Testis (tissue), 2 donors: ENCODE measurements at regions not wholly inside any gene's neighbourhood (a gene's known extent, or its start where the extent isn't known, plus 50 kb on each side); places are given as distances from the start of the nearest gene placed in this dataset.

Experiments used
- POLR2A ChIP-seq: fragments of 450-650 bp; IDR thresholded peaks from one replicate; pipeline ENCODE4 v1.6.1; 2017; ENCODE audit warnings: antibody characterized with exemption, mild to moderate bottlenecking, moderate library complexity
- TF ChIP-seq, protein P1 (sequence below), 3 experiments: fragments of 450-650 bp in 2 of 3; fragments of 200-600 bp in 1 of 3; sonication (generic) in 1 of 3; IDR thresholded peaks; one replicate each; pipeline ENCODE4 v1.5.1; 2016 to 2019; ENCODE audit warnings: antibody characterized with exemption in 3 of 3, mild to moderate bottlenecking in 2 of 3, moderate library complexity in 1 of 3

DNA sequence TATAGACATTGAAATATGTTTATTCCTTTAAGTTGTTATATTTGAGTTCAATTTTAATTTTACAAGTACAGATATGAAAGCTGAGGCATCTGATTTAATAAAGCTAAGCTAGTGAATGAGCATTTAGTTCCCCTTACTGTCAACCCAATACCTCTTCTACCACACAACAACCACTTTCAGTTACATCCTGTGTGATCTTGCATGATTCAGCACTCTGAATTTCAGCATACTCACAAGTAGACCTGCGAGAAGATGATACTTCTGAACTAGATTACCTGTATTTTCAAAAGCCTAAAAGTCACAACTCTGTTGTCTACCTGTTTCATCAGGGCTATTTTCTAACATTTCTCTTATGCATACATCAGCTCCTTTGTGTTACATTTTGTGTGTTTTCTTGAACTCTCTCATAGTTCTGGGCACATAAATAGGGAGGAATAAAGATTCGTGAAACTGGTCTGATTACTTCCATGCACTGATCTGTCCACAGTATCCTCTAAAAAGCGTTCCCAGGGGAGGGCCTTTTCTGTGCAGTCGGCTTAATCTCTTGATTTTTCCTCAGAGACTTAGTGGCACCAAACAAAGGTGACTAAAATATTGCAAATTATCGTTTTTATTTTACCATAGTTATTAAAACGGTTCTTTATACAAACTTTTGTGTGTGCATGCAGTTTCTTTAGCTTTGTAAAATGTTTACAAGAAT lies 2025.5 kb upstream of the NUDT12 start:
- TF ChIP-seq, protein P1, sequence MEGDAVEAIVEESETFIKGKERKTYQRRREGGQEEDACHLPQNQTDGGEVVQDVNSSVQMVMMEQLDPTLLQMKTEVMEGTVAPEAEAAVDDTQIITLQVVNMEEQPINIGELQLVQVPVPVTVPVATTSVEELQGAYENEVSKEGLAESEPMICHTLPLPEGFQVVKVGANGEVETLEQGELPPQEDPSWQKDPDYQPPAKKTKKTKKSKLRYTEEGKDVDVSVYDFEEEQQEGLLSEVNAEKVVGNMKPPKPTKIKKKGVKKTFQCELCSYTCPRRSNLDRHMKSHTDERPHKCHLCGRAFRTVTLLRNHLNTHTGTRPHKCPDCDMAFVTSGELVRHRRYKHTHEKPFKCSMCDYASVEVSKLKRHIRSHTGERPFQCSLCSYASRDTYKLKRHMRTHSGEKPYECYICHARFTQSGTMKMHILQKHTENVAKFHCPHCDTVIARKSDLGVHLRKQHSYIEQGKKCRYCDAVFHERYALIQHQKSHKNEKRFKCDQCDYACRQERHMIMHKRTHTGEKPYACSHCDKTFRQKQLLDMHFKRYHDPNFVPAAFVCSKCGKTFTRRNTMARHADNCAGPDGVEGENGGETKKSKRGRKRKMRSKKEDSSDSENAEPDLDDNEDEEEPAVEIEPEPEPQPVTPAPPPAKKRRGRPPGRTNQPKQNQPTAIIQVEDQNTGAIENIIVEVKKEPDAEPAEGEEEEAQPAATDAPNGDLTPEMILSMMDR (IDR thresholded peaks at IDR 0.05) = no peak
- TF ChIP-seq POLR2A = no peak
